Uterus (tissue), 3 donors: ENCODE measurements at regions not wholly inside any gene's neighbourhood (a gene's known extent, or its start where the extent isn't known, plus 50 kb on each side); places are given as distances from the start of the nearest gene placed in this dataset.
"Not testable (repeated sequence)": the region's sequence is repeated elsewhere in the genome, so short reads cannot be mapped to it uniquely, and the experiment has no call there.

Experiments
- DNase-seq, 2 donors: peaks; one replicate each; pipeline ENCODE4 v3.0.0-alpha.2; 2019 to 2020
- H3K27ac ChIP-seq, 2 donors: fragments of 200-600 bp; sonication (generic); 1 replicate in 1 of 2; 2 replicates in 1 of 2; pipeline ENCODE4 v1.5.1; 2016 to 2018
- H3K27me3 ChIP-seq, 2 donors: fragments of 200-600 bp; sonication (generic); one replicate each; pipeline ENCODE4 v1.5.1; 2018 to 2019; ENCODE audit warnings: control low read depth in 1 of 2
- H3K36me3 ChIP-seq, 2 donors: fragments of 200-600 bp; sonication (generic); one replicate each; pipeline ENCODE4 v1.5.1; 2019; ENCODE audit warnings: control low read depth in 1 of 2
- H3K4me1 ChIP-seq, 2 donors: fragments of 200-600 bp; sonication (generic); one replicate each; pipeline ENCODE4 v1.5.1; 2018 to 2019; ENCODE audit warnings: control low read depth in 1 of 2
- H3K4me3 ChIP-seq, 2 donors: fragments of 200-600 bp; sonication (generic); 1 replicate in 1 of 2; 2 replicates in 1 of 2; pipeline ENCODE4 v1.5.1; 2018 to 2019; ENCODE audit warnings: mild to moderate bottlenecking in 1 of 2
- H3K9me3 ChIP-seq, 2 donors: fragments of 200-600 bp; sonication (generic); one replicate each; pipeline ENCODE4 v1.5.1; 2019; ENCODE audit warnings: control low read depth in 1 of 2
- POLR2A ChIP-seq, 2 donors: fragments of 450-650 bp; IDR thresholded peaks; one replicate each; pipeline ENCODE4 v1.6.1; 2016; ENCODE audit warnings: antibody characterized with exemption in 2 of 2, mild to moderate bottlenecking in 1 of 2, moderate library complexity in 1 of 2
- intact Hi-C: fragments of 100-400 bp; cut with DNase I; formaldehyde crosslinking; loops from one replicate; pipeline ENCODE4 v1.15.1; 2023; ENCODE audit warnings: low total_unique reads
- TF ChIP-seq, protein P1 (sequence below), 4 experiments: fragments of 200-600 bp in 2 of 4; fragments of 450-650 bp in 2 of 4; sonication (generic) in 2 of 4; IDR thresholded peaks; one replicate each; pipeline ENCODE4 v1.5.1; 2016 to 2019; ENCODE audit warnings: antibody characterized with exemption in 4 of 4, mild to moderate bottlenecking in 2 of 4, moderate library complexity in 1 of 4
- donor health status: DM: yes; HTN: yes; CAD: no.

DNA sequence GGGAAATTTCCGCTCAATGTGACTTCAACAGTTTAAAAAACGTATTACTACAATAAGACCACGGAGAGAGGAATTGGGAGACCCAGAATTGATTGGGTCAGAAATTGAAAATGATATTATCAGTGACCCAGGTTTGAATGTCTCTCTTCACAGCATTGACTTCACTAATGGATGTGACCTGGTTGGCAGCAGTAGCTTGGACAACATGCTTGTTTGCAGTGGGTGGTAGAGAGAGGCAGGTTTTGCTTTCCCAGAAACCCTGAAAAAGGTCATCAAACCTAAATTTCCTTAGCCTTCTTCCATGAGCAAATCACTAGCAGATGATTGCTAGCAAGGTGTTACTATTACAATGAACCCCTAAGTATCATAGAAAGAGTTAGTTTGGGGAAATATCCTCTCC is 89.7 kb upstream of the ANTXRL start:
- Histone ChIP-seq H3K9me3 (no peaks in the 10 kb centered on the region), H3K4me1 (no peaks in the 10 kb centered on the region), H3K36me3 (no peaks in the 10 kb centered on the region), H3K4me3 (no peak overlapping the region), H3K27me3 (no peaks in the 10 kb centered on the region), H3K27ac (no peak overlapping the region)
- no peak for DNase-seq
- intact Hi-C loops, result no loop called here
- TF ChIP-seq POLR2A (IDR thresholded peaks at IDR 0.05), result no peak
- TF ChIP-seq, protein P1, sequence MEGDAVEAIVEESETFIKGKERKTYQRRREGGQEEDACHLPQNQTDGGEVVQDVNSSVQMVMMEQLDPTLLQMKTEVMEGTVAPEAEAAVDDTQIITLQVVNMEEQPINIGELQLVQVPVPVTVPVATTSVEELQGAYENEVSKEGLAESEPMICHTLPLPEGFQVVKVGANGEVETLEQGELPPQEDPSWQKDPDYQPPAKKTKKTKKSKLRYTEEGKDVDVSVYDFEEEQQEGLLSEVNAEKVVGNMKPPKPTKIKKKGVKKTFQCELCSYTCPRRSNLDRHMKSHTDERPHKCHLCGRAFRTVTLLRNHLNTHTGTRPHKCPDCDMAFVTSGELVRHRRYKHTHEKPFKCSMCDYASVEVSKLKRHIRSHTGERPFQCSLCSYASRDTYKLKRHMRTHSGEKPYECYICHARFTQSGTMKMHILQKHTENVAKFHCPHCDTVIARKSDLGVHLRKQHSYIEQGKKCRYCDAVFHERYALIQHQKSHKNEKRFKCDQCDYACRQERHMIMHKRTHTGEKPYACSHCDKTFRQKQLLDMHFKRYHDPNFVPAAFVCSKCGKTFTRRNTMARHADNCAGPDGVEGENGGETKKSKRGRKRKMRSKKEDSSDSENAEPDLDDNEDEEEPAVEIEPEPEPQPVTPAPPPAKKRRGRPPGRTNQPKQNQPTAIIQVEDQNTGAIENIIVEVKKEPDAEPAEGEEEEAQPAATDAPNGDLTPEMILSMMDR (IDR thresholded peaks at IDR 0.05), result no peak

- TF ChIP-seq POLR2A (IDR thresholded peaks at IDR 0.05), result no peak
- TF ChIP-seq, protein P1 (IDR thresholded peaks at IDR 0.05), result no peak
- no peaks in the 10 kb centered on the region for H3K9me3 ChIP-seq
- no peaks in the 10 kb centered on the region for H3K36me3 ChIP-seq
- H3K27ac ChIP-seq, result no peak overlapping the region
- intact Hi-C loops, result no loop called here
- H3K4me3 ChIP-seq, result no peak overlapping the region
- H3K4me1 ChIP-seq, result no peaks in the 10 kb centered on the region
- H3K27me3 ChIP-seq, result no peaks in the 10 kb centered on the region
- no peak for DNase-seq
Observed at GRCh38 chr10:46198516-46198915, 88.3 kb upstream of the ANTXRL start.

GRCh38 chr10:46202405-46202804 is 84.4 kb upstream of the ANTXRL start:
- H3K27ac ChIP-seq, DNase-seq, H3K9me3 ChIP-seq, H3K4me3 ChIP-seq, intact Hi-C loops, H3K36me3 ChIP-seq, H3K27me3 ChIP-seq, H3K4me1 ChIP-seq: not testable (repeated sequence)

DNA sequence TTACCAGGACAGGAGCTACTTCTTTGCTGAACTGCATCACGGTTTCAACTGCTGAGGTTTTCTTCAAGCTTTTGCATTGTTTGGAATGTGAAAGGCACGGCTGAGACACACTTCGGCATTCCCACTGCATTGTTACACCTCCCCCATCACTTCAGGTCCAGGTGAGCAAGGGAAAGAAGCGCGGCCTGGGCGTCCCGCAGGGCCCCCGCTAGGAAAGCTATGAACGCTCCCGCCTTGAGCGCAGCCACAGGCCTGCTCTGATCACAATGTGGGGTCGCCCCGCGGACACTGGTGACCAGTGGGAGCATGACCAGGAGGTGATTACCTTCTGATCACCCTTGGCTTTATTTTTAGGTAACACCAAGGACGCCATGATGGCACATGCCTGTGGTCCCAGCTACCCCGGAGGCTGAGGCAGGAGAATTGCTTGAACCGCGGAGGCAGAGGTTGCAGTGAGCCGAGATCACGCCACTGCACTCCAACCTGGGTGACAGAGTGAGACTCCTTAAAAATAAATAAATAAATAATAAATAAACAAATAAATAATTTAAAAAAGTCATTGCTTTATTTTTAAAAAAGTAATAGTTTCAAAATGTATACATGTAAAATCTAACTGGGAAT is 82.2 kb upstream of the ANTXRL start:
- intact Hi-C loops, H3K27me3 ChIP-seq, DNase-seq, H3K4me1 ChIP-seq, H3K27ac ChIP-seq, H3K4me3 ChIP-seq, H3K9me3 ChIP-seq, H3K36me3 ChIP-seq: not testable (repeated sequence)

DNA sequence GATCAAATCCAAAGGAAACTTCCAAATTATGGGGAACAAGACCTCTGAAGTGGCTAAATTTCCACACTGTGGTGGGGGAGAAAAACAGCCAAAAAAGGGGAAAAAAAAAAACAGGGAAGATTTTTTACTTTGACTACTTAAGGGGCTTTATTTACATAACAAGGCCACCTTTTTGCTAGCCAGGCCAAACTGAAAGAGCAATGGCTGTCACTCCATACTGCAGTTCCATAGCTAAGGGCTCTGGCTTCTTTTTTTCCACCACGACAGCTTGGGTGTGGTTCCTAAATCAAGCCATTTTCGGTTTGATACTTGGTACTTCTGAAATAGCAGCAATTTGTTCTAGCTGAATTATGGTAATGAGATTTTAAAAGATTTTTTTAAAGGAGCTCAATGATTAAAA is 76.4 kb upstream of the ANTXRL start:
- H3K4me1 ChIP-seq, H3K27ac ChIP-seq, H3K27me3 ChIP-seq, H3K9me3 ChIP-seq, DNase-seq, H3K4me3 ChIP-seq, intact Hi-C loops, H3K36me3 ChIP-seq: not testable (repeated sequence)

- Histone ChIP-seq H3K4me3 (no peak overlapping the region), H3K27ac (no peak overlapping the region), H3K36me3 (no peaks in the 10 kb centered on the region), H3K4me1 (no peaks in the 10 kb centered on the region), H3K27me3 (no peaks in the 10 kb centered on the region), H3K9me3 (no peaks in the 10 kb centered on the region)
- intact Hi-C loops, result no loop called here
- no peak for DNase-seq
- no peak for TF ChIP-seq POLR2A (IDR thresholded peaks at IDR 0.05)
- TF ChIP-seq, protein P1 (IDR thresholded peaks at IDR 0.05), result no peak
Observed at GRCh38 chr10:46215426-46215825, 71.4 kb upstream of the ANTXRL start.

DNA sequence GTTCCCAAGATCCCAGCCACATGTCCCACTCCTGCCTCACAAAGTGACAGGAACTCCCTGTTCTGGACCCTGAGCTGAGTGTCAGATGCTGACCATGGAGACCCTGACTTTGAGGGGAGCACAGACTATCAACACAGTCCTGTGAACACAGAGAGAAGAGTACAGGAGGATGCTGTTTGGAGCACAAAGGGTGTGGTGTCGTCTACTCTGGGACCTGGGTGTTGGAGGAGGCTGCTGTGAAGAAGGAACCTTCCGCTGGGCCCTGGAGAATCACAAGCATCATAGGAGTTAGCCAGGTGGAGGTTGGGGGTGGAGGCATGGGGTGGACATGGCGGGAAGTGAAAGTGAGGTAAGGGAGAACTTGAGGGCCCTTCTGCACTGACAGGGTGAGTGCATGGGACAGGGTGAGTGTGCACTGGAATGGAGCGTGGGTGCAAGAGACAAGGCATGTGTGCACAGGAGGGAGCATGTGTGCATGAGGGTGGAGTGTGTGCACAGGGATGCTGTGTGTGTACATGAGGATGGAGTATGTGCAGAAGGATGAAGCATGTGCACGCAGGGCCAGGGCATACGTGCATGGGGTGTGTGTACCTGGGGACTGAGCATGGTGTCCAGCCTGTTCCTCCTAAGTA is 70.7 kb upstream of the ANTXRL start:
- Histone ChIP-seq H3K27ac (no peak overlapping the region), H3K9me3 (no peaks in the 10 kb centered on the region), H3K36me3 (no peaks in the 10 kb centered on the region), H3K4me3 (no peak overlapping the region), H3K4me1 (no peaks in the 10 kb centered on the region), H3K27me3 (no peaks in the 10 kb centered on the region)
- intact Hi-C loops, result no loop called here
- no peak for DNase-seq
- TF ChIP-seq, protein P1 (IDR thresholded peaks at IDR 0.05), result no peak
- no peak for TF ChIP-seq POLR2A (IDR thresholded peaks at IDR 0.05)
